DOHH2 (cell line): ENCODE measurements at regions not wholly inside any gene's neighbourhood (a gene's known extent, or its start where the extent isn't known, plus 50 kb on each side); places are given as distances from the start of the nearest gene placed in this dataset.

Source experiments
- EZH2phosphoT487 ChIP-seq: fragments of 200-600 bp; sonication (generic); IDR thresholded peaks from 2 replicates; pipeline ENCODE4 v1.6.1; 2017; ENCODE audit warnings: borderline replicate concordance, mild to moderate bottlenecking, antibody characterized with exemption, low read length, moderate library complexity, mixed read lengths
- TF ChIP-seq, protein P1 (sequence below): fragments of 200-600 bp; sonication (generic); IDR thresholded peaks from one replicate; pipeline ENCODE4 v1.5.1; 2014; ENCODE audit warnings: antibody characterized with exemption, mild to moderate bottlenecking, low read depth, low read length; ENCODE audit not compliant: poor library complexity, severe bottlenecking

DNA sequence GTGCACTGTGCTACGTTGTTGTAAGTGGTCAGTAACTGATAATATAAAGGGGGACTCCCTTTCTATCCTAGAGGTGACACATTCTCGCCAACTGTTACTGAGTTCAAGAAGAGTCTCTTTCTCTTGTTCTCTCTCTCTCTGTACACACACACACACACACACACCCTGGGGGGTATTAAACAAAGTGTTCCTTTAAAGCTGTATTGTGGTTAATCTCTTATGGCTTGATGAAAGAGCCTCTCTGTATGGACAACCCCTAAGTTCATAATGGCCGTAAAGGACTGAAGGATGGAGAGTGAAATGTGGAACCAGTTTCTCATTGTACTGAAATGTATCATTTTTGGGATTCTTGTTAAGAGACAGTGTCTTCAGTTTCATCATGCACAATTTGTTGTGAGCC, 145.2 kb upstream of the BMPER start:
- TF ChIP-seq, protein P1, sequence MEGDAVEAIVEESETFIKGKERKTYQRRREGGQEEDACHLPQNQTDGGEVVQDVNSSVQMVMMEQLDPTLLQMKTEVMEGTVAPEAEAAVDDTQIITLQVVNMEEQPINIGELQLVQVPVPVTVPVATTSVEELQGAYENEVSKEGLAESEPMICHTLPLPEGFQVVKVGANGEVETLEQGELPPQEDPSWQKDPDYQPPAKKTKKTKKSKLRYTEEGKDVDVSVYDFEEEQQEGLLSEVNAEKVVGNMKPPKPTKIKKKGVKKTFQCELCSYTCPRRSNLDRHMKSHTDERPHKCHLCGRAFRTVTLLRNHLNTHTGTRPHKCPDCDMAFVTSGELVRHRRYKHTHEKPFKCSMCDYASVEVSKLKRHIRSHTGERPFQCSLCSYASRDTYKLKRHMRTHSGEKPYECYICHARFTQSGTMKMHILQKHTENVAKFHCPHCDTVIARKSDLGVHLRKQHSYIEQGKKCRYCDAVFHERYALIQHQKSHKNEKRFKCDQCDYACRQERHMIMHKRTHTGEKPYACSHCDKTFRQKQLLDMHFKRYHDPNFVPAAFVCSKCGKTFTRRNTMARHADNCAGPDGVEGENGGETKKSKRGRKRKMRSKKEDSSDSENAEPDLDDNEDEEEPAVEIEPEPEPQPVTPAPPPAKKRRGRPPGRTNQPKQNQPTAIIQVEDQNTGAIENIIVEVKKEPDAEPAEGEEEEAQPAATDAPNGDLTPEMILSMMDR: no peak
- TF ChIP-seq EZH2phosphoT487: no peak
